GM12878 (cell line): ENCODE measurements at regions not wholly inside any gene's neighbourhood (a gene's known extent, or its start where the extent isn't known, plus 50 kb on each side); places are given as distances from the start of the nearest gene placed in this dataset.

Experiments
- ATAC-seq: fragments of 200-7000 bp; cut with Tn5 transposase; 3 replicates; pipeline ENCODE4 v1.9.1; 2020; ENCODE audit warnings: mild to moderate bottlenecking, moderate library complexity
- BruUV-seq: library from RNA; stranded (reverse); fragments of 400-500 nt; replicated peaks from 2 replicates; lab custom pipeline; 2021; lab: Mats Ljungman, UMichigan
- CTCF ChIA-PET: fragments of 300-600 bp; sonication (Branson Sonifier 250); formaldehyde crosslinking; extraction: SDS; loops from one replicate; lab custom pipeline; 2021; ENCODE audit warnings: inconsistent platforms; lab: Yijun Ruan, JAX
- POLR2A ChIA-PET: fragments of 350-600 bp; formaldehyde crosslinking; extraction: SDS; loops from one replicate; lab custom pipeline; 2021; ENCODE audit warnings: inconsistent platforms; lab: Charles Lee
- RAD21 ChIA-PET: fragments of 300-600 bp; sonication (Branson Sonifier 250); formaldehyde crosslinking; loops from one replicate; lab custom pipeline; 2023; ENCODE audit warnings: antibody characterized with exemption; ENCODE audit not compliant: unreplicated experiment; lab: Charles Lee
- SMC1A ChIA-PET: fragments of 300-600 bp; sonication (Branson Sonifier 250); formaldehyde crosslinking; loops from one replicate; lab custom pipeline; 2023; ENCODE audit not compliant: unreplicated experiment, uncharacterized antibody; lab: Charles Lee
- DNase-seq: peaks from one replicate; pipeline ENCODE4 v3.0.0-alpha.2; 2011; ENCODE audit warnings: low read depth, low spot score
- FAIRE-seq: peaks from 3 replicates; lab custom pipeline; 2011; peaks lifted over from hg19 to GRCh38; lab: Jason Lieb, UNC
- H2AFZ ChIP-seq: 2 replicates; pipeline ENCODE4 v1.6.0; 2011; ENCODE audit warnings: low read depth, low read length, control low read depth; ENCODE audit not compliant: control insufficient read depth
- H3K27ac ChIP-seq: 2 replicates; pipeline ENCODE4 v1.5.1; 2011; ENCODE audit warnings: control low read depth; ENCODE audit not compliant: control insufficient read depth, insufficient read depth
- H3K27me3 ChIP-seq, 2 experiments: replicated peaks in 1 of 2; 2 replicates each; pipeline versions ENCODE4 v1.6.0 to v1.6.1; 2011; ENCODE audit warnings: low read length in 1 of 2; ENCODE audit not compliant: control insufficient read depth in 2 of 2, insufficient read depth in 2 of 2
- H3K36me3 ChIP-seq, 2 experiments: 2 replicates each; pipeline ENCODE4 v1.5.1; 2011; ENCODE audit warnings: low read length in 1 of 2; ENCODE audit not compliant: control insufficient read depth in 2 of 2, insufficient read depth in 2 of 2
- H3K4me1 ChIP-seq: 2 replicates; pipeline ENCODE4 v1.6.1; 2011; ENCODE audit warnings: mild to moderate bottlenecking, low read length, moderate library complexity, mixed read lengths; ENCODE audit not compliant: control insufficient read depth, insufficient read depth
- H3K4me2 ChIP-seq: 2 replicates; pipeline ENCODE4 v1.6.0; 2011; ENCODE audit warnings: control low read depth; ENCODE audit not compliant: control insufficient read depth, insufficient read depth
- H3K4me3 ChIP-seq: fragments of 200-600 bp; sonication (generic); 2 replicates; pipeline ENCODE4 v1.5.1; 2016
- H3K79me2 ChIP-seq: 2 replicates; pipeline ENCODE4 v1.6.0; 2011; ENCODE audit warnings: low read length; ENCODE audit not compliant: control insufficient read depth, insufficient read depth
- H3K9ac ChIP-seq: 2 replicates; pipeline ENCODE4 v1.8.0; 2011; ENCODE audit warnings: low read length, control low read depth, mixed read lengths; ENCODE audit not compliant: control insufficient read depth, insufficient read depth
- H3K9me3 ChIP-seq: replicated peaks from 3 replicates; pipeline ENCODE4 v1.5.1; 2011; ENCODE audit warnings: mild to moderate bottlenecking, low read length; ENCODE audit not compliant: control insufficient read depth, insufficient read depth
- H4K20me1 ChIP-seq: 2 replicates; pipeline ENCODE4 v1.6.0; 2011; ENCODE audit not compliant: control insufficient read depth, insufficient read depth
- CHD1 ChIP-seq: IDR thresholded peaks from 2 replicates; pipeline ENCODE4 v1.6.1; 2012; ENCODE audit warnings: low read depth, low read length, improper control_type of control experiment
- CHD2 ChIP-seq: IDR thresholded peaks from 2 replicates; pipeline ENCODE4 v1.6.1; 2011; ENCODE audit warnings: low read depth, low read length, improper control_type of control experiment, borderline replicate concordance
- FOXK2 ChIP-seq: fragments of 450-650 bp; IDR thresholded peaks from 2 replicates; pipeline ENCODE4 v1.6.1; 2017; ENCODE audit warnings: mild to moderate bottlenecking, moderate library complexity
- IRF4 ChIP-seq: IDR thresholded peaks from 2 replicates; pipeline ENCODE4 v1.6.1; 2011; ENCODE audit warnings: low read depth, low read length
- MTA3 ChIP-seq: IDR thresholded peaks from 2 replicates; pipeline ENCODE4 v1.6.1; 2012; ENCODE audit warnings: low read length, inconsistent platforms, borderline replicate concordance
- NFXL1 ChIP-seq: fragments of 450-650 bp; IDR thresholded peaks from 2 replicates; pipeline ENCODE4 v1.6.1; 2017; ENCODE audit warnings: antibody characterized with exemption, mild to moderate bottlenecking, borderline replicate concordance
- RBBP5 ChIP-seq: fragments of 200-600 bp; sonication (generic); conservative IDR thresholded peaks from 2 replicates; pipeline ENCODE4 v1.6.1; 2016
- SREBF2 ChIP-seq: IDR thresholded peaks from 2 replicates; pipeline ENCODE4 v1.6.1; 2012; ENCODE audit warnings: mild to moderate bottlenecking, low read length
- TBL1XR1 ChIP-seq: IDR thresholded peaks from 2 replicates; pipeline ENCODE4 v1.6.1; 2012; ENCODE audit warnings: low read depth, low read length, improper control_type of control experiment
- WRNIP1 ChIP-seq: IDR thresholded peaks from 2 replicates; pipeline ENCODE4 v1.6.1; 2011; ENCODE audit warnings: low read depth, low read length, improper control_type of control experiment, borderline replicate concordance
- ZZZ3 ChIP-seq: IDR thresholded peaks from 2 replicates; pipeline ENCODE4 v1.6.1; 2011; ENCODE audit warnings: low read depth; ENCODE audit not compliant: control insufficient read depth, insufficient read length
- WGBS: methylation state at CpG from one replicate; pipeline ENCODE4 v1.1.6; 2016; ENCODE audit warnings: low lambda C conversion rate; ENCODE audit not compliant: insufficient replicate concordance, insufficient coverage; ENCODE audit errors: missing lambda C conversion rate; 5-methylcytosine and 5-hydroxymethylcytosine counted together
- in situ Hi-C: fragments of 300-500 bp; cut with MboI; formaldehyde crosslinking; loops from 9 replicates; pipeline ENCODE4 v1.14.3; 2018; ENCODE audit warnings: mixed read lengths
- intact Hi-C: fragments of 100-400 bp; cut with micrococcal nuclease; formaldehyde crosslinking; loops from one replicate; pipeline ENCODE4 v1.14.2; 2022; ENCODE audit not compliant: unreplicated experiment
- TF ChIP-seq, protein P1 (sequence below): IDR thresholded peaks from 2 replicates; pipeline ENCODE4 v1.6.1; 2012; ENCODE audit warnings: low read depth, low read length, improper control_type of control experiment
- TF ChIP-seq, protein P2 (sequence below): IDR thresholded peaks from 2 replicates; pipeline ENCODE4 v1.6.1; 2011; ENCODE audit warnings: low read depth, low read length, improper control_type of control experiment, borderline replicate concordance
- TF ChIP-seq, protein P3 (sequence below): fragments of 450-650 bp; IDR thresholded peaks from 2 replicates; pipeline ENCODE4 v1.6.1; 2017; ENCODE audit warnings: antibody characterized with exemption, mild to moderate bottlenecking, moderate library complexity
- TF ChIP-seq, protein P4 (sequence below): IDR thresholded peaks from 2 replicates; pipeline ENCODE4 v1.6.1; 2012; ENCODE audit warnings: improper control_type of control experiment, low read depth, low read length; ENCODE audit not compliant: insufficient replicate concordance

DNA sequence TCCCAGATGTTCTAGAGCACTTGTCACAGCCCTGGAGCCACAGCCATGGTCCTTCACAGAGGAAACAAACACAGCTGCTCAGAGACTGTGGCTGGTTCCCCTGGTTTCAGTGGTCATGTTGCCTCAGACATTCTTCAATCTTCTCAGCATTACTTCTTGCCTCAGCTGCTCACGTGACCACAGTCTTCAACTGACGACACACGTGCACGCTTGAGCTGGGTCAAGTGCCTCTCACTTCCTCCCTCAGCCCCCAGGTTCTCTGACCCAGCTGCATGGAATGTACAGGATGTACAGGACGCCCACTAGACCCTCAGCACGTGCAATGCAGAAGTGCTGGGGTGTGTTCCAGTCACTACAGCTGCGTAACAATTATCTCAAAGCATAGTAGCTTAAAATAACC lies 159.8 kb upstream of the GGTLC1 start (continued):
- TF ChIP-seq, protein P1, sequence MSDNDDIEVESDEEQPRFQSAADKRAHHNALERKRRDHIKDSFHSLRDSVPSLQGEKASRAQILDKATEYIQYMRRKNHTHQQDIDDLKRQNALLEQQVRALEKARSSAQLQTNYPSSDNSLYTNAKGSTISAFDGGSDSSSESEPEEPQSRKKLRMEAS: no peak
- TF ChIP-seq, protein P2, sequence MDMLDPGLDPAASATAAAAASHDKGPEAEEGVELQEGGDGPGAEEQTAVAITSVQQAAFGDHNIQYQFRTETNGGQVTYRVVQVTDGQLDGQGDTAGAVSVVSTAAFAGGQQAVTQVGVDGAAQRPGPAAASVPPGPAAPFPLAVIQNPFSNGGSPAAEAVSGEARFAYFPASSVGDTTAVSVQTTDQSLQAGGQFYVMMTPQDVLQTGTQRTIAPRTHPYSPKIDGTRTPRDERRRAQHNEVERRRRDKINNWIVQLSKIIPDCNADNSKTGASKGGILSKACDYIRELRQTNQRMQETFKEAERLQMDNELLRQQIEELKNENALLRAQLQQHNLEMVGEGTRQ: peak; percentile 8; the same call in 1 of the 2 replicates
- TF ChIP-seq MTA3 (no peak), IRF4 (no peak), TBL1XR1 (no peak)
- TF ChIP-seq, all 136 proteins: peak for 8

DNA sequence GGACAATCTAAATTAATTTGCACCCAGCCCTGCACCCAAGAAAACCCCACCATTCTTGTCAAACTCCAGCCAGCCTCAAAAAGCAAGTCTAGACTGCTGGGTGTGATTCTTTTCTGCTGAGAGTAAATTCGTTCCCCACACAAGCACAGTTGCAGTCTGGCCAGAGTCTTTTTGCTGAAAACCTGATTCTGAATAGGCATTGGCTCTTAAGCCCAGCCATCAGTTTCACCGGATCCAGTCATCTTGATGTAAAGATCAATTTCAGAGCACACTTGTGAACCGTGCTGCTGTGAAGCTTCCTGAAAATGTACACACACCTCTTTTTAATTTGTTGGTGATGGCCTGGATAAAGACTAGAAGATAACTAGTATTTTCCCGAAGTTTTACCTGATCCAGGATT lies 159.4 kb upstream of the GGTLC1 start:
- WGBS: 26% methylated on average over 4 of the region's 4 CpGs
- TF ChIP-seq CHD2: no peak
- no peak for TF ChIP-seq WRNIP1
- TF ChIP-seq, protein P3, sequence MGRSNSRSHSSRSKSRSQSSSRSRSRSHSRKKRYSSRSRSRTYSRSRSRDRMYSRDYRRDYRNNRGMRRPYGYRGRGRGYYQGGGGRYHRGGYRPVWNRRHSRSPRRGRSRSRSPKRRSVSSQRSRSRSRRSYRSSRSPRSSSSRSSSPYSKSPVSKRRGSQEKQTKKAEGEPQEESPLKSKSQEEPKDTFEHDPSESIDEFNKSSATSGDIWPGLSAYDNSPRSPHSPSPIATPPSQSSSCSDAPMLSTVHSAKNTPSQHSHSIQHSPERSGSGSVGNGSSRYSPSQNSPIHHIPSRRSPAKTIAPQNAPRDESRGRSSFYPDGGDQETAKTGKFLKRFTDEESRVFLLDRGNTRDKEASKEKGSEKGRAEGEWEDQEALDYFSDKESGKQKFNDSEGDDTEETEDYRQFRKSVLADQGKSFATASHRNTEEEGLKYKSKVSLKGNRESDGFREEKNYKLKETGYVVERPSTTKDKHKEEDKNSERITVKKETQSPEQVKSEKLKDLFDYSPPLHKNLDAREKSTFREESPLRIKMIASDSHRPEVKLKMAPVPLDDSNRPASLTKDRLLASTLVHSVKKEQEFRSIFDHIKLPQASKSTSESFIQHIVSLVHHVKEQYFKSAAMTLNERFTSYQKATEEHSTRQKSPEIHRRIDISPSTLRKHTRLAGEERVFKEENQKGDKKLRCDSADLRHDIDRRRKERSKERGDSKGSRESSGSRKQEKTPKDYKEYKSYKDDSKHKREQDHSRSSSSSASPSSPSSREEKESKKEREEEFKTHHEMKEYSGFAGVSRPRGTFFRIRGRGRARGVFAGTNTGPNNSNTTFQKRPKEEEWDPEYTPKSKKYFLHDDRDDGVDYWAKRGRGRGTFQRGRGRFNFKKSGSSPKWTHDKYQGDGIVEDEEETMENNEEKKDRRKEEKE: no peak
- TF ChIP-seq FOXK2: no peak
- TF ChIP-seq, protein P1: no peak
- TF ChIP-seq RBBP5: no peak
- TF ChIP-seq SREBF2: no peak
- TF ChIP-seq NFXL1: no peak
- TF ChIP-seq CHD1: no peak
- TF ChIP-seq, protein P4, sequence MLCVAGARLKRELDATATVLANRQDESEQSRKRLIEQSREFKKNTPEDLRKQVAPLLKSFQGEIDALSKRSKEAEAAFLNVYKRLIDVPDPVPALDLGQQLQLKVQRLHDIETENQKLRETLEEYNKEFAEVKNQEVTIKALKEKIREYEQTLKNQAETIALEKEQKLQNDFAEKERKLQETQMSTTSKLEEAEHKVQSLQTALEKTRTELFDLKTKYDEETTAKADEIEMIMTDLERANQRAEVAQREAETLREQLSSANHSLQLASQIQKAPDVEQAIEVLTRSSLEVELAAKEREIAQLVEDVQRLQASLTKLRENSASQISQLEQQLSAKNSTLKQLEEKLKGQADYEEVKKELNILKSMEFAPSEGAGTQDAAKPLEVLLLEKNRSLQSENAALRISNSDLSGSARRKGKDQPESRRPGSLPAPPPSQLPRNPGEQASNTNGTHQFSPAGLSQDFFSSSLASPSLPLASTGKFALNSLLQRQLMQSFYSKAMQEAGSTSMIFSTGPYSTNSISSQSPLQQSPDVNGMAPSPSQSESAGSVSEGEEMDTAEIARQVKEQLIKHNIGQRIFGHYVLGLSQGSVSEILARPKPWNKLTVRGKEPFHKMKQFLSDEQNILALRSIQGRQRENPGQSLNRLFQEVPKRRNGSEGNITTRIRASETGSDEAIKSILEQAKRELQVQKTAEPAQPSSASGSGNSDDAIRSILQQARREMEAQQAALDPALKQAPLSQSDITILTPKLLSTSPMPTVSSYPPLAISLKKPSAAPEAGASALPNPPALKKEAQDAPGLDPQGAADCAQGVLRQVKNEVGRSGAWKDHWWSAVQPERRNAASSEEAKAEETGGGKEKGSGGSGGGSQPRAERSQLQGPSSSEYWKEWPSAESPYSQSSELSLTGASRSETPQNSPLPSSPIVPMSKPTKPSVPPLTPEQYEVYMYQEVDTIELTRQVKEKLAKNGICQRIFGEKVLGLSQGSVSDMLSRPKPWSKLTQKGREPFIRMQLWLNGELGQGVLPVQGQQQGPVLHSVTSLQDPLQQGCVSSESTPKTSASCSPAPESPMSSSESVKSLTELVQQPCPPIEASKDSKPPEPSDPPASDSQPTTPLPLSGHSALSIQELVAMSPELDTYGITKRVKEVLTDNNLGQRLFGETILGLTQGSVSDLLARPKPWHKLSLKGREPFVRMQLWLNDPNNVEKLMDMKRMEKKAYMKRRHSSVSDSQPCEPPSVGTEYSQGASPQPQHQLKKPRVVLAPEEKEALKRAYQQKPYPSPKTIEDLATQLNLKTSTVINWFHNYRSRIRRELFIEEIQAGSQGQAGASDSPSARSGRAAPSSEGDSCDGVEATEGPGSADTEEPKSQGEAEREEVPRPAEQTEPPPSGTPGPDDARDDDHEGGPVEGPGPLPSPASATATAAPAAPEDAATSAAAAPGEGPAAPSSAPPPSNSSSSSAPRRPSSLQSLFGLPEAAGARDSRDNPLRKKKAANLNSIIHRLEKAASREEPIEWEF: no peak
- TF ChIP-seq ZZZ3: no peak
- H3K4me1 ChIP-seq: no peaks in the 10 kb centered on the region; the same call in 1 of the 2 replicates
- CTCF ChIA-PET: no interaction called here
- no peak overlapping the region for H2AFZ ChIP-seq
- DNase-seq (no peak), ATAC-seq (no peak), FAIRE-seq (no peak)
- no peak overlapping the region for H3K27ac ChIP-seq
- SMC1A ChIA-PET: no interaction called here
- POLR2A ChIA-PET: no interaction called here
- no peak overlapping the region for H3K9ac ChIP-seq
- H3K4me3 ChIP-seq: no peak overlapping the region
- no peaks in the 10 kb centered on the region for H3K79me2 ChIP-seq
- H4K20me1 ChIP-seq: no peaks in the 10 kb centered on the region
- no peaks in the 10 kb centered on the region for H3K27me3 ChIP-seq
- no peaks in the 10 kb centered on the region for H3K36me3 ChIP-seq
- no TSS peak for BruUV-seq
- no peaks in the 10 kb centered on the region for H3K9me3 ChIP-seq
- intact Hi-C loops (no loop called here), in situ Hi-C loops (no loop called here)
- RAD21 ChIA-PET: no interaction called here
- no peak overlapping the region for H3K4me2 ChIP-seq
